HCT116 (cell line): ENCODE measurements at regions not wholly inside any gene's neighbourhood (a gene's known extent, or its start where the extent isn't known, plus 50 kb on each side); places are given as distances from the start of the nearest gene placed in this dataset.

Experiments used
- ATAC-seq: fragments of 200-7000 bp; cut with Tn5 transposase; 2 replicates; pipeline ENCODE4 v1.9.1; 2020; ENCODE audit warnings: mild to moderate bottlenecking, moderate library complexity
- BruUV-seq: library from RNA; stranded (reverse); fragments of 400-500 nt; replicated peaks from 2 replicates; lab custom pipeline; 2021; lab: Mats Ljungman, UMichigan
- CTCF ChIA-PET: fragments of 300-600 bp; sonication (Branson Sonifier 250); formaldehyde crosslinking; loops from one replicate; lab custom pipeline; 2021; ENCODE audit warnings: antibody characterized with exemption; lab: Charles Lee
- POLR2A ChIA-PET: fragments of 300-600, 350-600 bp; sonication (Branson Sonifier 250); formaldehyde crosslinking; loops from one replicate; lab custom pipeline; 2021; ENCODE audit warnings: antibody characterized with exemption; lab: Charles Lee
- RAD21 ChIA-PET, 2 experiments: fragments of 300-600 bp; sonication (Branson Sonifier 250); formaldehyde crosslinking; loops; one replicate each; lab custom pipeline; 2023; ENCODE audit warnings: low total read pairs in 2 of 2; ENCODE audit not compliant: uncharacterized antibody in 2 of 2, unreplicated experiment in 2 of 2, low non-redundant PET in 1 of 2; lab: Charles Lee
- DNase-seq: peaks from one replicate; pipeline ENCODE4 v3.0.0-alpha.2; 2010; ENCODE audit warnings: low read depth, low spot score
- H2AFZ ChIP-seq: fragments of 200-600 bp; shearing (Covaris generic), sonication (generic); 2 replicates; pipeline ENCODE4 v1.6.1; 2017; ENCODE audit warnings: low read depth, mixed run types, mixed read lengths, antibody characterized with exemption, low read length; ENCODE audit not compliant: poor library complexity, severe bottlenecking
- H3K27ac ChIP-seq: 2 replicates; pipeline ENCODE4 v1.5.1; 2012; ENCODE audit warnings: low read depth, low read length
- H3K27me3 ChIP-seq: fragments of 200-600 bp; sonication (generic); 2 replicates; pipeline ENCODE4 v1.6.1; 2016; ENCODE audit warnings: mixed run types, low read length, mixed read lengths; ENCODE audit not compliant: insufficient read depth
- H3K36me3 ChIP-seq, 2 experiments: fragments of 200-500 bp in 1 of 2; fragments of 200-600 bp in 1 of 2; sonication (Bioruptor generic) in 1 of 2; sonication (generic) in 1 of 2; 2 replicates each; pipeline versions ENCODE4 v1.5.1 to v1.6.1; 2014 to 2016; ENCODE audit warnings: low read length in 2 of 2, inconsistent platforms in 1 of 2, mixed read lengths in 1 of 2, mixed run types in 1 of 2; ENCODE audit not compliant: insufficient read depth in 2 of 2, control insufficient read depth in 1 of 2
- H3K4me1 ChIP-seq, 2 experiments: fragments of 200-600 bp in 1 of 2; sonication (generic) in 1 of 2; 2 replicates each; pipeline versions ENCODE4 v1.5.1 to v1.6.1; 2012 to 2017; ENCODE audit warnings: low read length in 2 of 2, inconsistent platforms in 1 of 2, mild to moderate bottlenecking in 1 of 2, mixed read lengths in 1 of 2, mixed run types in 1 of 2, moderate library complexity in 1 of 2; ENCODE audit not compliant: insufficient read depth in 2 of 2, control insufficient read depth in 1 of 2
- H3K4me2 ChIP-seq: fragments of 200-600 bp; sonication (generic); 2 replicates; pipeline ENCODE4 v1.6.1; 2017; ENCODE audit warnings: mixed run types, low read length, mixed read lengths
- H3K4me3 ChIP-seq, 2 experiments: fragments of 200-600 bp in 1 of 2; sonication (generic) in 1 of 2; replicated peaks in 1 of 2; 2 replicates each; pipeline ENCODE4 v1.5.1; 2011 to 2016; ENCODE audit warnings: low read length in 2 of 2, control low read depth in 1 of 2, low read depth in 1 of 2, mild to moderate bottlenecking in 1 of 2, mixed read lengths in 1 of 2, mixed run types in 1 of 2
- H3K79me2 ChIP-seq: fragments of 200-600 bp; sonication (generic); 2 replicates; pipeline ENCODE4 v1.6.1; 2017; ENCODE audit warnings: mild to moderate bottlenecking, mixed run types, low read length, moderate library complexity, mixed read lengths; ENCODE audit not compliant: insufficient read depth
- H3K9ac ChIP-seq: fragments of 200-600 bp; sonication (generic); 2 replicates; pipeline ENCODE4 v1.6.1; 2016; ENCODE audit warnings: low read length, mixed read lengths
- H3K9me2 ChIP-seq: fragments of 200-600 bp; sonication (generic), shearing (Covaris generic); 2 replicates; pipeline ENCODE4 v1.6.1; 2017; ENCODE audit warnings: mixed run types, mild to moderate bottlenecking, moderate library complexity; ENCODE audit not compliant: insufficient read depth
- H3K9me3 ChIP-seq, 2 experiments: fragments of 200-500 bp in 1 of 2; fragments of 200-600 bp in 1 of 2; sonication (Bioruptor generic) in 1 of 2; sonication (generic) in 1 of 2; 2 replicates each; pipeline ENCODE4 v1.6.1; 2014 to 2017; ENCODE audit warnings: low read length in 2 of 2, mixed read lengths in 2 of 2, inconsistent platforms in 1 of 2, low read depth in 1 of 2, mild to moderate bottlenecking in 1 of 2, mixed run types in 1 of 2, moderate library complexity in 1 of 2; ENCODE audit not compliant: control insufficient read depth in 1 of 2, insufficient read depth in 1 of 2
- H4K20me1 ChIP-seq: fragments of 200-600 bp; sonication (generic), shearing (Covaris generic); 2 replicates; pipeline ENCODE4 v1.6.1; 2017; ENCODE audit warnings: mixed run types, mild to moderate bottlenecking, moderate library complexity; ENCODE audit not compliant: insufficient read depth
- ATF3 ChIP-seq: IDR thresholded peaks from 2 replicates; pipeline ENCODE4 v1.6.1; 2012
- CBX3 ChIP-seq: IDR thresholded peaks from 2 replicates; pipeline ENCODE4 v1.6.1; 2012; ENCODE audit warnings: low read depth
- EGR1 ChIP-seq: IDR thresholded peaks from 2 replicates; pipeline ENCODE4 v1.6.1; 2012; ENCODE audit warnings: low read depth
- EZH2 ChIP-seq: fragments of 200-600 bp; sonication (generic); IDR thresholded peaks from 2 replicates; pipeline ENCODE4 v1.6.1; 2017; ENCODE audit warnings: antibody characterized with exemption, mixed run types
- EZH2phosphoT487 ChIP-seq: fragments of 200-600 bp; IDR thresholded peaks from 2 replicates; pipeline ENCODE4 v1.6.1; 2018; ENCODE audit warnings: antibody characterized with exemption, borderline replicate concordance
- FOSL1 ChIP-seq: IDR thresholded peaks from 2 replicates; pipeline ENCODE4 v1.6.1; 2012; ENCODE audit warnings: low read depth
- JUND ChIP-seq: IDR thresholded peaks from 2 replicates; pipeline ENCODE4 v1.6.1; 2012
- POLR2AphosphoS5 ChIP-seq: IDR thresholded peaks from 2 replicates; pipeline ENCODE4 v1.6.1; 2011; ENCODE audit warnings: mild to moderate bottlenecking, low read depth, low read length, moderate library complexity
- RAD21 ChIP-seq: IDR thresholded peaks from 2 replicates; pipeline ENCODE4 v1.6.1; 2012; ENCODE audit warnings: low read depth, mild to moderate bottlenecking
- SIN3A ChIP-seq: IDR thresholded peaks from 2 replicates; pipeline ENCODE4 v1.6.1; 2012; ENCODE audit warnings: low read depth
- SP1 ChIP-seq: IDR thresholded peaks from 2 replicates; pipeline ENCODE4 v1.6.1; 2012; ENCODE audit warnings: low read depth
- YY1 ChIP-seq: IDR thresholded peaks from 2 replicates; pipeline ENCODE4 v1.6.1; 2011; ENCODE audit warnings: low read length, low read depth, moderate library complexity, mild to moderate bottlenecking; ENCODE audit not compliant: insufficient replicate concordance; ENCODE audit errors: extremely low read depth
- ZNF274 ChIP-seq: fragments of 200-500 bp; sonication (Bioruptor generic); IDR thresholded peaks from 2 replicates; pipeline ENCODE4 v1.6.1; 2014; ENCODE audit warnings: mild to moderate bottlenecking, low read depth, low read length, inconsistent platforms
- intact Hi-C: fragments of 100-400 bp; cut with micrococcal nuclease; formaldehyde crosslinking; loops from 2 replicates; pipeline ENCODE4 v1.10.0; 2022

- no peaks in the 10 kb centered on the region for H3K9me2 ChIP-seq
- peaks cover 0 to 7% of the 10 kb centered on the region in 2 experiments; a peak in 1 of 4 replicates for H3K4me1 ChIP-seq
- no peak overlapping the region for H3K4me2 ChIP-seq
- H3K36me3 ChIP-seq: no peaks in the 10 kb centered on the region
- ATAC-seq: no peak
- H3K9ac ChIP-seq: no peak overlapping the region
- H3K27ac ChIP-seq: no peak overlapping the region
- no peaks in the 10 kb centered on the region for H3K79me2 ChIP-seq
- CTCF ChIA-PET: no interaction called here
- TF ChIP-seq SP1 (no peak), CBX3 (no peak), FOSL1 (no peak), ATF3 (no peak), YY1 (no peak), SIN3A (no peak), RAD21 (no peak), JUND (no peak), EGR1 (no peak), POLR2AphosphoS5 (no peak), EZH2 (no peak), ZNF274 (no peak), EZH2phosphoT487 (no peak)
- TF ChIP-seq, all 23 proteins: peak for 0
- ChIA-PET POLR2A (no interaction called here), RAD21 (no interaction called here)
- no peaks in the 10 kb centered on the region for H3K27me3 ChIP-seq
- DNase-seq: no peak
- H3K9me3 ChIP-seq: no peaks in the 10 kb centered on the region
- intact Hi-C loops: no loop called here
- H4K20me1 ChIP-seq: no peaks in the 10 kb centered on the region
- no peak overlapping the region for H2AFZ ChIP-seq
- BruUV-seq: no TSS peak
- H3K4me3 ChIP-seq: no peak overlapping the region
These were observed 129.1 kb upstream of the BOD1 start for GRCh38 chr5:173745557-173745956.
